ENCODE measurements at regions not wholly inside any gene's neighbourhood (a gene's known extent, or its start where the extent isn't known, plus 50 kb on each side); places are given as distances from the start of the nearest gene placed in this dataset.

GRCh38 chr2:198476007-198476406 lies 671.6 kb downstream of the PLCL1 start:
- ATAC-seq (ENCODE audit: insufficient number of reproducible peaks, low FRiP score, low read depth): no peak
- no peaks in the 10 kb centered on the region for H3K9me3 ChIP-seq
- no peaks in the 10 kb centered on the region for H3K4me1 ChIP-seq (ENCODE audit: control insufficient read depth in 1 of 2, low read depth in 2 of 2)
- no peak overlapping the region for H3K4me3 ChIP-seq
- H3K36me3 ChIP-seq: no peaks in the 10 kb centered on the region
- no peak overlapping the region for H3K27ac ChIP-seq
- TF ChIP-seq, protein P1, sequence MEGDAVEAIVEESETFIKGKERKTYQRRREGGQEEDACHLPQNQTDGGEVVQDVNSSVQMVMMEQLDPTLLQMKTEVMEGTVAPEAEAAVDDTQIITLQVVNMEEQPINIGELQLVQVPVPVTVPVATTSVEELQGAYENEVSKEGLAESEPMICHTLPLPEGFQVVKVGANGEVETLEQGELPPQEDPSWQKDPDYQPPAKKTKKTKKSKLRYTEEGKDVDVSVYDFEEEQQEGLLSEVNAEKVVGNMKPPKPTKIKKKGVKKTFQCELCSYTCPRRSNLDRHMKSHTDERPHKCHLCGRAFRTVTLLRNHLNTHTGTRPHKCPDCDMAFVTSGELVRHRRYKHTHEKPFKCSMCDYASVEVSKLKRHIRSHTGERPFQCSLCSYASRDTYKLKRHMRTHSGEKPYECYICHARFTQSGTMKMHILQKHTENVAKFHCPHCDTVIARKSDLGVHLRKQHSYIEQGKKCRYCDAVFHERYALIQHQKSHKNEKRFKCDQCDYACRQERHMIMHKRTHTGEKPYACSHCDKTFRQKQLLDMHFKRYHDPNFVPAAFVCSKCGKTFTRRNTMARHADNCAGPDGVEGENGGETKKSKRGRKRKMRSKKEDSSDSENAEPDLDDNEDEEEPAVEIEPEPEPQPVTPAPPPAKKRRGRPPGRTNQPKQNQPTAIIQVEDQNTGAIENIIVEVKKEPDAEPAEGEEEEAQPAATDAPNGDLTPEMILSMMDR (IDR thresholded peaks at IDR 0.05): no peak
- no peaks in the 10 kb centered on the region for H3K27me3 ChIP-seq (replicated peaks; ENCODE audit: insufficient read depth)
- DNase-seq (ENCODE audit: low spot score): no peak

- no peaks in the 10 kb centered on the region for H3K4me1 ChIP-seq (ENCODE audit: control insufficient read depth in 1 of 2, low read depth in 2 of 2)
- DNase-seq (ENCODE audit: low spot score): no peak
These were observed 666.9 kb downstream of the PLCL1 start for GRCh38 chr2:198471291-198471690.

DNA sequence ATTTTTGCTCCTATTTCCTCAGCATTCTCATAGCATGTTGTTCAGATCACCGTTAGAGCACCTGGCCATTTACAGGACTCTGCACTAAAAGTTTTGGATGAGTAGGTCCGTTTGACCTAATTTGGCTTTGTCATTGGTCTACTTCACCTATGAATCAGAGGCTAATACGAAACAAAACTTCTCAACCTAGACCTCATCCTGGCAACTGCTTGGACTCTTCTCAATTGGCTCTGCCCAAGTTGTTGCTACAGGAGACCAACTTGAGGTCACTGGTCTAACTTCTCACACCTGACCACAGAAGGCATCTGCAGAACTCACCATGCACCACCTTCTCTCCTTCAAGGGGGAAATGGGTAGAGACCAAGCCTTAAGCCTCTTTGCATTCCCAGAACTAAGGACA lies 663.7 kb downstream of the PLCL1 start:
- H3K4me3 ChIP-seq: no peak overlapping the region
- H3K27ac ChIP-seq: no peak overlapping the region
- H3K4me1 ChIP-seq (ENCODE audit: control insufficient read depth in 1 of 2, low read depth in 2 of 2): no peaks in the 10 kb centered on the region
- no peaks in the 10 kb centered on the region for H3K36me3 ChIP-seq
- DNase-seq (ENCODE audit: low spot score) (no peak), ATAC-seq (ENCODE audit: insufficient number of reproducible peaks, low FRiP score, low read depth) (no peak)
- H3K27me3 ChIP-seq (replicated peaks; ENCODE audit: insufficient read depth): no peaks in the 10 kb centered on the region
- no peaks in the 10 kb centered on the region for H3K9me3 ChIP-seq
- TF ChIP-seq, protein P1 (IDR thresholded peaks at IDR 0.05): no peak

More at GRCh38 chr2:198471291-198471690, 666.9 kb downstream of the PLCL1 start:
- TF ChIP-seq, protein P1 (IDR thresholded peaks at IDR 0.05): no peak
- no peaks in the 10 kb centered on the region for H3K9me3 ChIP-seq
- H3K27ac ChIP-seq: no peak overlapping the region
- no peak overlapping the region for H3K4me3 ChIP-seq
- H3K27me3 ChIP-seq (replicated peaks; ENCODE audit: insufficient read depth): no peaks in the 10 kb centered on the region
- no peak for ATAC-seq (ENCODE audit: insufficient number of reproducible peaks, low FRiP score, low read depth)
- no peaks in the 10 kb centered on the region for H3K36me3 ChIP-seq

- Histone ChIP-seq H3K4me1 (ENCODE audit: control insufficient read depth in 1 of 2, low read depth in 2 of 2) (no peaks in the 10 kb centered on the region), H3K27me3 (replicated peaks; ENCODE audit: insufficient read depth) (no peaks in the 10 kb centered on the region), H3K4me3 (no peak overlapping the region), H3K27ac (no peak overlapping the region), H3K9me3 (no peaks in the 10 kb centered on the region), H3K36me3 (no peaks in the 10 kb centered on the region)
- no peak for ATAC-seq (ENCODE audit: insufficient number of reproducible peaks, low FRiP score, low read depth)
- TF ChIP-seq, protein P1 (IDR thresholded peaks at IDR 0.05): no peak
- DNase-seq (ENCODE audit: low spot score): no peak
These were observed 661.6 kb downstream of the PLCL1 start for GRCh38 chr2:198465970-198466369.

DNA sequence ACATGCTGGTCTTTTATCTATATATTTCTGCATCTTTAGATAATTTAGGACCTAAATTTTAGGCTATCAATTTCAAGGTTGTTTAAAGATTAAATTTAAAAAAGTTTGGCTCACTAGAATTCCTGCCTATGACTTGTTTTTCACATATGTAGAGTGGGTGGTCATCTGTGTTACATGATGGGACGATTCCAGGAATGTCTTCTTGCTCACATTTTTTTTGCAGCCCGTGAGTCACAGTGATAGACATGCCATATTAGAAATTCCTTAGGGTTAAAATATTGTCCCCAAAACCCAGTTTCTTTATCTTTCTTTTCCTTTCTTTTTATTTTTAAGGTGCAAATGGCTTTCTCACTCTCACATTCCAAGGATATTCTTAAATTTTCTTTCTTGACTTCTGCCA lies 652.0 kb downstream of the PLCL1 start:
- H3K4me1 ChIP-seq (ENCODE audit: control insufficient read depth in 1 of 2, low read depth in 2 of 2): no peaks in the 10 kb centered on the region
- no peak overlapping the region for H3K4me3 ChIP-seq
- no peaks in the 10 kb centered on the region for H3K27me3 ChIP-seq (replicated peaks; ENCODE audit: insufficient read depth)
- TF ChIP-seq, protein P1 (IDR thresholded peaks at IDR 0.05): no peak
- no peaks in the 10 kb centered on the region for H3K36me3 ChIP-seq
- ATAC-seq (ENCODE audit: insufficient number of reproducible peaks, low FRiP score, low read depth): no peak
- no peaks in the 10 kb centered on the region for H3K9me3 ChIP-seq
- H3K27ac ChIP-seq: no peak overlapping the region
- DNase-seq (ENCODE audit: low spot score): no peak
